HCT116 (cell line): ENCODE measurements at regions not wholly inside any gene's neighbourhood (a gene's known extent, or its start where the extent isn't known, plus 50 kb on each side); places are given as distances from the start of the nearest gene placed in this dataset.

Experiments used
- CEBPB ChIP-seq: IDR thresholded peaks from 2 replicates; pipeline ENCODE4 v1.6.1; 2012; ENCODE audit warnings: low read depth
- CTCF ChIP-seq, 3 experiments: fragments of 200-600 bp in 1 of 3; sonication (generic) in 1 of 3; IDR thresholded peaks in 2 of 3; conservative IDR thresholded peaks in 1 of 3; 2 replicates each; pipeline ENCODE4 v1.5.1; 2012 to 2017; ENCODE audit warnings: low read depth in 2 of 3, low read length in 2 of 3, antibody characterized with exemption in 1 of 3, borderline replicate concordance in 1 of 3, control low read depth in 1 of 3, mild to moderate bottlenecking in 1 of 3, mixed read lengths in 1 of 3, mixed run types in 1 of 3, moderate library complexity in 1 of 3; ENCODE audit not compliant: insufficient read depth in 1 of 3
- EZH2 ChIP-seq: fragments of 200-600 bp; sonication (generic); IDR thresholded peaks from 2 replicates; pipeline ENCODE4 v1.6.1; 2017; ENCODE audit warnings: antibody characterized with exemption, mixed run types
- EZH2phosphoT487 ChIP-seq: fragments of 200-600 bp; IDR thresholded peaks from 2 replicates; pipeline ENCODE4 v1.6.1; 2018; ENCODE audit warnings: antibody characterized with exemption, borderline replicate concordance
- FOSL1 ChIP-seq: IDR thresholded peaks from 2 replicates; pipeline ENCODE4 v1.6.1; 2012; ENCODE audit warnings: low read depth
- JUND ChIP-seq: IDR thresholded peaks from 2 replicates; pipeline ENCODE4 v1.6.1; 2012
- MAX ChIP-seq: IDR thresholded peaks from 2 replicates; pipeline ENCODE4 v1.6.1; 2012
- POLR2A ChIP-seq: IDR thresholded peaks from 2 replicates; pipeline ENCODE4 v1.7.0; 2011; ENCODE audit warnings: borderline replicate concordance; ENCODE audit not compliant: insufficient read depth, insufficient read length; ENCODE audit errors: extremely low read depth
- POLR2AphosphoS5 ChIP-seq: IDR thresholded peaks from 2 replicates; pipeline ENCODE4 v1.6.1; 2011; ENCODE audit warnings: mild to moderate bottlenecking, low read depth, low read length, moderate library complexity
- RAD21 ChIP-seq: IDR thresholded peaks from 2 replicates; pipeline ENCODE4 v1.6.1; 2012; ENCODE audit warnings: low read depth, mild to moderate bottlenecking
- REST ChIP-seq: IDR thresholded peaks from 2 replicates; pipeline ENCODE4 v1.6.1; 2012; ENCODE audit warnings: low read depth
- SP1 ChIP-seq: IDR thresholded peaks from 2 replicates; pipeline ENCODE4 v1.6.1; 2012; ENCODE audit warnings: low read depth
- TCF7L2 ChIP-seq: IDR thresholded peaks from 2 replicates; pipeline ENCODE4 v1.7.0; 2011; ENCODE audit warnings: borderline replicate concordance, inconsistent platforms; ENCODE audit not compliant: insufficient read depth, insufficient read length; ENCODE audit errors: extremely low read depth
- ZBTB33 ChIP-seq: IDR thresholded peaks from 2 replicates; pipeline ENCODE4 v1.6.1; 2011; ENCODE audit warnings: mild to moderate bottlenecking, low read length, moderate library complexity; ENCODE audit not compliant: insufficient replicate concordance; ENCODE audit errors: extremely low read depth

- TF ChIP-seq CTCF (IDR thresholded peaks at IDR 0.05 in 2 of 3, conservative IDR thresholded peaks at IDR 0.05 in 1 of 3; ENCODE audit: borderline replicate concordance in 1 of 3, insufficient read depth in 1 of 3, low read depth in 2 of 3, low read length in 2 of 3), result no peak
- TF ChIP-seq EZH2, result no peak
- no peak for TF ChIP-seq ZBTB33
- TF ChIP-seq POLR2AphosphoS5, result no peak
- no peak for TF ChIP-seq RAD21
- no peak for TF ChIP-seq TCF7L2
- TF ChIP-seq EZH2phosphoT487, result no peak
- no peak for TF ChIP-seq JUND
- TF ChIP-seq SP1, result no peak
- TF ChIP-seq MAX, result no peak
- TF ChIP-seq FOSL1, result no peak
- no peak for TF ChIP-seq REST
- no peak for TF ChIP-seq POLR2A
- TF ChIP-seq CEBPB, result no peak
Observed at GRCh38 chr3:71975573-71975972, 190.6 kb upstream of the PROK2 start.
